ENCODE measurements at regions not wholly inside any gene's neighbourhood (a gene's known extent, or its start where the extent isn't known, plus 50 kb on each side); places are given as distances from the start of the nearest gene placed in this dataset.

GRCh38 chr12:107955966-107956643, 173.0 kb upstream of the WSCD2 start:
- Mint-ChIP-seq H3K27ac (no peak overlapping the region), H3K9me3 (peaks cover 0 to 1% of the 10 kb centered on the region in 2 donors), H3K36me3 (ENCODE audit: insufficient read depth in 2 of 2) (no peaks in the 10 kb centered on the region), H3K4me3 (no peak overlapping the region), H3K4me1 (ENCODE audit: low read depth) (no peaks in the 10 kb centered on the region), H3K27me3 (ENCODE audit: low read depth) (peaks cover 17% of the 10 kb centered on the region)
- DNase-seq: no peak
- no peak for ATAC-seq (replicated peaks in 1 of 2)

- no peak for ATAC-seq (replicated peaks in 1 of 2)
- Mint-ChIP-seq H3K4me1 (ENCODE audit: low read depth) (no peaks in the 10 kb centered on the region), H3K27ac (no peak overlapping the region), H3K9me3 (peaks cover 0 to 1% of the 10 kb centered on the region in 2 donors), H3K36me3 (ENCODE audit: insufficient read depth in 2 of 2) (no peaks in the 10 kb centered on the region), H3K4me3 (no peak overlapping the region), H3K27me3 (ENCODE audit: low read depth) (peaks cover 17% of the 10 kb centered on the region)
- DNase-seq: no peak
Measured at GRCh38 chr12:107957459-107957858, 171.6 kb upstream of the WSCD2 start.

DNA sequence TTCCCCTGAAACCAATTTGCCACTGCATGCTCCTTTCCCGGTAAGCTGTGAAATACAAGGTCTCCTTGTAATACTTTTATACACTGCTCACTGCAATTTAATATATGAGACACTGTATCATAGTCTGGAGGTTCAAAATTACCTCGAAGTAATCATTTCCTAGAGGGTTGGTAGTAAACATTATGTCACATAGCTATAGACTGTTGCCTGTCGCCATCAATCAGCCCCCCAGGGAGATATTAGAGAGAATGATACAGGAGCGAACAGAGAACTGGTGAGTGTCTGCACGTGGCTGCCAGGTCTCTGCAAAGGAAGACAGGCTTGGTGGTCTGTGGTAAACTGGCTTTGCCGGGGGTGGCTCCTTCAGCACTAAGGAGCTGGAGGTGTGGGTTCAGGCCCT, 165.5 kb upstream of the WSCD2 start:
- ATAC-seq (replicated peaks in 1 of 2) (no peak), DNase-seq (no peak)
- Mint-ChIP-seq H3K4me3 (no peak overlapping the region), H3K9me3 (peaks cover 0 to 3% of the 10 kb centered on the region in 2 donors), H3K27me3 (ENCODE audit: low read depth) (no peaks in the 10 kb centered on the region), H3K36me3 (ENCODE audit: insufficient read depth in 2 of 2) (no peaks in the 10 kb centered on the region), H3K27ac (no peak overlapping the region), H3K4me1 (ENCODE audit: low read depth) (no peaks in the 10 kb centered on the region)

GRCh38 chr12:107967170-107967569, 161.9 kb upstream of the WSCD2 start:
- H3K27me3 Mint-ChIP-seq (ENCODE audit: low read depth): no peaks in the 10 kb centered on the region
- H3K36me3 Mint-ChIP-seq (ENCODE audit: insufficient read depth in 2 of 2): no peaks in the 10 kb centered on the region
- DNase-seq (no peak), ATAC-seq (replicated peaks in 1 of 2) (no peak)
- H3K4me3 Mint-ChIP-seq: no peak overlapping the region
- H3K27ac Mint-ChIP-seq: no peak overlapping the region
- H3K9me3 Mint-ChIP-seq: peaks cover 0 to 3% of the 10 kb centered on the region in 2 donors
- no peaks in the 10 kb centered on the region for H3K4me1 Mint-ChIP-seq (ENCODE audit: low read depth)

DNA sequence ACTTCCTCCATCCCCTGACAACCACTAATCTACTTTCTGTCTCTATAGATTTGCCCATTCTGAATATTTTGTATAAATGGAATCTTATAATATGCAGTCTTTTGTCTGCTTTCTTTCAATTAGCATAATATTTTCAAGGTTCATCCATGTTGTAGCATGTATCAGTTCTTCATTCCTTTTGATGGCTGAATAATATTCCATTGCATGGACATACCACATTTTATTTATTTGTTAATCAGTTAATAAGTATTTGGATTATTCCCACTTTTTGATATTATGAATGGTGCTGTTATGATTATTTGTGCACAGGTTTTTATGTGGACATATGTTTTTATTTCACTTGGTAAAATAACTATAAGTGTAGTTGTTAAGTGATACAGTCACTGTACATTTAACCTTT, 155.1 kb upstream of the WSCD2 start:
- ATAC-seq (replicated peaks in 1 of 2) (no peak), DNase-seq (no peak)
- H3K36me3 Mint-ChIP-seq (ENCODE audit: insufficient read depth in 2 of 2): no peaks in the 10 kb centered on the region
- H3K4me1 Mint-ChIP-seq (ENCODE audit: low read depth): no peaks in the 10 kb centered on the region
- H3K4me3 Mint-ChIP-seq: no peak overlapping the region
- no peaks in the 10 kb centered on the region for H3K27me3 Mint-ChIP-seq (ENCODE audit: low read depth)
- H3K27ac Mint-ChIP-seq: no peak overlapping the region
- H3K9me3 Mint-ChIP-seq: peaks cover 0 to 2% of the 10 kb centered on the region in 2 donors

DNA sequence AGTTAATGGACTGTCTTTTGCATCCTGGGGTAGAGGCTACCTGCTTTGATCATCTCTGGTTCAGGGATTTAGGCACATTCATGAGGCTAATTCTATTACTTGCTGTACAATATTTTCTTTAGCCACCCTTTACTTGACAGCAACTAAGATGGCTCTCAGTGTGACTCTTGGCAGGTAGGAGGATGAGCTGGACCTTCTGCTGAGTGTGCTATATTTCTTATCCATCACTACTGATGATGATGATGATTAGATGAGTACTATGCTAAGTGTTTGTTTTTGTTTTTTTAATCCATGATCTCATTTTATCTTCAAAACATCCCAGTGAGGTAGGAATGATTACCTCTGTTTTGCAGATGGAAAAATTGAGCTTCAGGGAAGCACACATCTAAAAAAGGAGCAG, 152.8 kb upstream of the WSCD2 start:
- H3K27me3 Mint-ChIP-seq (ENCODE audit: low read depth): no peaks in the 10 kb centered on the region
- DNase-seq: no peak
- no peak overlapping the region for H3K27ac Mint-ChIP-seq
- peaks cover 0 to 2% of the 10 kb centered on the region in 2 donors for H3K9me3 Mint-ChIP-seq
- no peak overlapping the region for H3K4me3 Mint-ChIP-seq
- no peaks in the 10 kb centered on the region for H3K4me1 Mint-ChIP-seq (ENCODE audit: low read depth)
- H3K36me3 Mint-ChIP-seq (ENCODE audit: insufficient read depth in 2 of 2): no peaks in the 10 kb centered on the region
- no peak for ATAC-seq (replicated peaks in 1 of 2)

DNA sequence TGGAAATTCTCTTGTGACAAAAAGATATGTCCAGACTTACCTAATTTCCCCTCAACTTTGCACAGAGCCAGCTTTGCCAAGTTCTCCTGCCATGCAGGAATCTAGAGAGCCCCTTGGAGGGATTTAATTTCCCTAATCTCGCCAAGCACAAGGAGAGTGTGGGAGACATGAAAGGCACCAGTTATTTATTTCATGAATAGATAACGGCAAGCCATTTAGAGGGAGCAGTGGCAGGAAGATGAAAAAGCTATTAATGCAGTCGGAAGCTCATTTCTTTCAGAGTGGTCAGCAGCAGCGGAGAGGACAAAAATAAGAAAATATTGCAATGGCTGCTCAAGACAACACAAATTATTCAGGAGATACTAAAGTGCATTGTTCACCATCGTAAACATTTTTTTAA, 150.9 kb upstream of the WSCD2 start:
- Mint-ChIP-seq H3K36me3 (ENCODE audit: insufficient read depth in 2 of 2) (no peaks in the 10 kb centered on the region), H3K27me3 (ENCODE audit: low read depth) (peaks cover 4% of the 10 kb centered on the region), H3K4me3 (no peak overlapping the region), H3K9me3 (peaks cover 0 to 2% of the 10 kb centered on the region in 2 donors), H3K27ac (no peak overlapping the region), H3K4me1 (ENCODE audit: low read depth) (no peaks in the 10 kb centered on the region)
- DNase-seq (no peak), ATAC-seq (replicated peaks in 1 of 2) (no peak)

- H3K9me3 Mint-ChIP-seq: peaks cover 0 to 2% of the 10 kb centered on the region in 2 donors
- H3K27ac Mint-ChIP-seq: no peak overlapping the region
- no peaks in the 10 kb centered on the region for H3K36me3 Mint-ChIP-seq (ENCODE audit: insufficient read depth in 2 of 2)
- ATAC-seq (replicated peaks in 1 of 2): no peak
- no peak for DNase-seq
- no peak overlapping the region for H3K4me3 Mint-ChIP-seq
- H3K27me3 Mint-ChIP-seq (ENCODE audit: low read depth): peaks cover 7% of the 10 kb centered on the region
- no peaks in the 10 kb centered on the region for H3K4me1 Mint-ChIP-seq (ENCODE audit: low read depth)
Measured at GRCh38 chr12:107978641-107979040, 150.4 kb upstream of the WSCD2 start.

- no peak for DNase-seq
- peak in 1 of 2 donors; percentile 44 for ATAC-seq (replicated peaks in 1 of 2)
Measured at GRCh38 chr12:107983756-107984472, 145.2 kb upstream of the WSCD2 start.

DNA sequence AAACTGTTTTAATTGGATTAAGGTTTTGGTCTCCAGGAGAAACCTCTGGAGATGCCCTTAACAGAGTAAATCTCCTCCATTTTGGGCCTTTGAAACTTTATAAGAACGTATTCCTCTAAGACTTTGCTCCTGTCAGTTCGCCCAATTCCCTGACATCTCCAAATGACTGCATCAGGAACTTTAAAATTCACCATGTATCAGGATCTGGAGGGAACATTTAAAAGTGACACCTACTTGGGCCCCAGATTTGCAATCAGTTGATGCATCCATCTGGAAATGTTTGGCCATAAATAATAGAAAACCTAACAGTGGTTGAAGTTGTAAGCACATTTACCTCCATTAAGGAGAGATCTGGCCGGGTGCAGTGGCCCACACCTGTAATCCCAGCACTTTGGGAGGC, 144.1 kb upstream of the WSCD2 start:
- no peaks in the 10 kb centered on the region for H3K9me3 Mint-ChIP-seq
- ATAC-seq (replicated peaks in 1 of 2) (no peak), DNase-seq (no peak)
- H3K27ac Mint-ChIP-seq: no peak overlapping the region
- H3K36me3 Mint-ChIP-seq (ENCODE audit: insufficient read depth in 2 of 2): no peaks in the 10 kb centered on the region
- no peaks in the 10 kb centered on the region for H3K4me1 Mint-ChIP-seq (ENCODE audit: low read depth)
- no peak overlapping the region for H3K4me3 Mint-ChIP-seq
- peaks cover 34% of the 10 kb centered on the region for H3K27me3 Mint-ChIP-seq (ENCODE audit: low read depth)

More at GRCh38 chr12:107983756-107984472, 145.2 kb upstream of the WSCD2 start:
- Mint-ChIP-seq H3K27me3 (ENCODE audit: low read depth) (peaks cover 24% of the 10 kb centered on the region), H3K27ac (no peak overlapping the region), H3K4me3 (no peak overlapping the region), H3K4me1 (ENCODE audit: low read depth) (no peaks in the 10 kb centered on the region), H3K9me3 (no peaks in the 10 kb centered on the region), H3K36me3 (ENCODE audit: insufficient read depth in 2 of 2) (no peaks in the 10 kb centered on the region)

DNA sequence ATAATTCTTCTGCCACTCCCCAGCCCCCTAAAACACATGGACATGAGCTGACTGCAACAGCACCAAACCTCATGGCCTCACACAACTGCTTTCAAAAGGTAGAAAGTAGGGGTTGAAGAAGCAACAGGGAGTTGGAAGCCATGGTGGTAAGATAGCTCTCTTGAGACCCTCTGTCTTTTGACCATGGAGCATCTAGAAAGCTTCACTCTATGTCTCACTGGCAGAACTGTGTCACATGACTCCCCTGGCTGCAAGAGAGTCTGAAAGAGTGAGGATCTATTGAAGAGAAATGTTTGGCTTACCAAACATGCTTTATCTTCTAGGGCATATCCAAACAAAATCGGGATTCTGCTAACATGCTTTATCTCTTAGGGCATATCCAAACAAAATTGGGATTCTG, 142.9 kb upstream of the WSCD2 start:
- no peaks in the 10 kb centered on the region for H3K36me3 Mint-ChIP-seq (ENCODE audit: insufficient read depth in 2 of 2)
- no peaks in the 10 kb centered on the region for H3K9me3 Mint-ChIP-seq
- H3K4me3 Mint-ChIP-seq: no peak overlapping the region
- peaks cover 40% of the 10 kb centered on the region for H3K27me3 Mint-ChIP-seq (ENCODE audit: low read depth)
- ATAC-seq (replicated peaks in 1 of 2) (no peak), DNase-seq (no peak)
- no peaks in the 10 kb centered on the region for H3K4me1 Mint-ChIP-seq (ENCODE audit: low read depth)
- no peak overlapping the region for H3K27ac Mint-ChIP-seq

GRCh38 chr12:107990325-107990724, 138.8 kb upstream of the WSCD2 start:
- DNase-seq (peak; percentile 38 to 40), ATAC-seq (replicated peaks in 1 of 2) (peak in 1 of 2 donors; percentile 44)
- Mint-ChIP-seq H3K27me3 (ENCODE audit: low read depth) (peaks cover 27% of the 10 kb centered on the region), H3K27ac (no peak overlapping the region), H3K9me3 (no peaks in the 10 kb centered on the region), H3K36me3 (ENCODE audit: insufficient read depth in 2 of 2) (no peaks in the 10 kb centered on the region), H3K4me1 (ENCODE audit: low read depth) (no peaks in the 10 kb centered on the region), H3K4me3 (no peak overlapping the region)

DNA sequence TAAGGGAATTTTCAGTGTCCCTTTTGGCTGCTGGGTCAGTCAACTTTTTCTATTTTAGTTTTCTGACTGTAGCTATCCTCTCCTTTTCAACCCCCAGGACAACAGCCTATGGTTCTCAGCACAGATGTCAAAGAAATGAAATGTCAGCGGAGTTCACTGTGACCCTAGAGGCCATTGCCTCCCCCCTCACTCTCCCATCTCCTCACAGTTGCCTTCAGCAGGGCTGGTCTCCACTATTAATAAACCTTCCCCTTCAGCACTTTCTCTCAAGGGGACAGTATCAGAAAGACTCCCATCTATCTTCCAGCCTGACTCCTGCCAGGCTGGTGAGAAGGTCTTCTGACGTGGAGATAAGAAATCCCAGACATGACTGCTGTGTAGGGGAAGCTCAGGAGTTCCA, 137.1 kb upstream of the WSCD2 start:
- H3K4me3 Mint-ChIP-seq: no peak overlapping the region
- H3K27ac Mint-ChIP-seq: no peak overlapping the region
- H3K27me3 Mint-ChIP-seq (ENCODE audit: low read depth): peaks cover 40% of the 10 kb centered on the region
- no peaks in the 10 kb centered on the region for H3K36me3 Mint-ChIP-seq (ENCODE audit: insufficient read depth in 2 of 2)
- DNase-seq (no peak), ATAC-seq (replicated peaks in 1 of 2) (no peak)
- H3K4me1 Mint-ChIP-seq (ENCODE audit: low read depth): no peaks in the 10 kb centered on the region
- H3K9me3 Mint-ChIP-seq: no peaks in the 10 kb centered on the region

Data from activated T-cell treated with anti-CD3 and anti-CD28 coated beads, Interleukin-2, amount 50 U/mL, for 72 hours (primary cell).